Spinal cord (tissue), 9 donors: ENCODE measurements at regions not wholly inside any gene's neighbourhood (a gene's known extent, or its start where the extent isn't known, plus 50 kb on each side); places are given as distances from the start of the nearest gene placed in this dataset.

Experiments
- DNase-seq, 6 donors: peaks; one replicate each; pipeline versions ENCODE4 v3.0.0 to v3.0.0-alpha.2; 2013 to 2015; ENCODE audit warnings: low spot score in 6 of 6, low read depth in 4 of 6
- H3K27ac ChIP-seq: one replicate; pipeline ENCODE4 v1.5.1; 2013; ENCODE audit warnings: low read depth, low read length, control low read depth
- H3K27me3 ChIP-seq: one replicate; pipeline ENCODE4 v1.6.1; 2013; ENCODE audit warnings: low read length; ENCODE audit not compliant: control insufficient read depth, insufficient read depth
- H3K36me3 ChIP-seq: one replicate; pipeline ENCODE4 v1.6.1; 2013; ENCODE audit warnings: low read length; ENCODE audit not compliant: control insufficient read depth, insufficient read depth
- H3K4me1 ChIP-seq: one replicate; pipeline ENCODE4 v1.6.1; 2013; ENCODE audit warnings: low read length; ENCODE audit not compliant: control insufficient read depth, insufficient read depth
- H3K4me3 ChIP-seq: one replicate; pipeline ENCODE4 v1.5.1; 2013; ENCODE audit warnings: low read depth, low read length, control low read depth
- H3K9me3 ChIP-seq: one replicate; pipeline ENCODE4 v1.6.1; 2013; ENCODE audit warnings: low read length; ENCODE audit not compliant: control insufficient read depth, insufficient read depth
- WGBS: methylation state at CpG from one replicate; pipeline ENCODE4 v1.1.5; 2013; ENCODE audit warnings: missing lambda C conversion rate; ENCODE audit not compliant: insufficient coverage; 5-methylcytosine and 5-hydroxymethylcytosine counted together
- donor health status: healthy.

DNA sequence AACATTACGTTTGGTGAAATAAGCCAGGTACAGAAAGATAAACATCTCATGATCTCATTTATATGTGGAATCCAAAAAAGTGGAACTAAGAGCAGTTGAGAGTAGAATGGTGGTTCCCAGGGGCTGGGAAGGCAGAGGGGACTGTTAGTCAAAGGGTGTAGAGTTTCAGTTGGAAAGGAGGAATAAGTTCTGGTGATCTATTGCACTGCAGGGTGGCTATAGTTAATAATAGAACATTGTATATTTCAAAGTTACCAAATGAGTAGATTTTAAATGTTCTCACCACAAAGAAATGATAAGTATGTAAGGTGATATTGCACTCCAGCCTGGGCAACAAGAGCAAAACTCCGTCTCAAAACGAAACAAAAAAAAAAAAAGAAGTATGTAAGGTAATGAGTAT, 260.1 kb upstream of the RAB6C start:
- WGBS, result no CpG with 5 or more reads among the region's 3 CpGs
- no peak overlapping the region for H3K27ac ChIP-seq
- peaks cover 8% of the 10 kb centered on the region for H3K4me1 ChIP-seq
- H3K9me3 ChIP-seq, result no peaks in the 10 kb centered on the region
- no peak for DNase-seq
- no peaks in the 10 kb centered on the region for H3K36me3 ChIP-seq
- H3K27me3 ChIP-seq, result no peaks in the 10 kb centered on the region
- H3K4me3 ChIP-seq, result no peak overlapping the region

- WGBS, result 94% methylated on average over 6 of the region's 6 CpGs
- no peak overlapping the region for H3K27ac ChIP-seq
- H3K4me1 ChIP-seq, result peaks cover 8% of the 10 kb centered on the region
- no peak for DNase-seq
- H3K4me3 ChIP-seq, result no peak overlapping the region
- no peaks in the 10 kb centered on the region for H3K36me3 ChIP-seq
- no peaks in the 10 kb centered on the region for H3K27me3 ChIP-seq
- no peaks in the 10 kb centered on the region for H3K9me3 ChIP-seq
Observed at GRCh38 chr2:129720360-129720759, 259.1 kb upstream of the RAB6C start.

DNA sequence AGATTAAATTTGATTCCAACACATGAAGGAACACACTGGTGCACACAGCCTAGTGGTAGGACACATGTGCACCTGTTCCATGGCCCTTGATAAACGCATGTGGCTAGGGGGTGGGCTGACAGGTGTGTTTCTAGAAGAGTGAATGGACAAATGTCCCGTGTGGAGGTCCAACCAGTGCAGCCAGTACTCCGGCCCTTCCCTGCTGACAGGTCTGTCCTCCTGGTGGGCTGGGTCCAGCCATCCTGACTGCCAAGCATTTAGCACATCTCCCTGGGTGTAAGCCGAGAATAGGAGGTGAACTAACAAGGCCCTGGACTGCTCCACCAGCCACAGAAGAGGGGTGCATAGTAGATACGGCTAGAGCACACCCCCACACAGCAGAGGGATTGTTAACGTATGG, 258.7 kb upstream of the RAB6C start:
- Histone ChIP-seq H3K9me3 (no peaks in the 10 kb centered on the region), H3K27me3 (no peaks in the 10 kb centered on the region), H3K36me3 (no peaks in the 10 kb centered on the region), H3K4me3 (no peak overlapping the region), H3K27ac (no peak overlapping the region), H3K4me1 (peaks cover 8% of the 10 kb centered on the region)
- whole genome bisulfite sequencing, result 87% methylated on average over 3 of the region's 6 CpGs
- DNase-seq, result no peak

- Histone ChIP-seq H3K27me3 (no peaks in the 10 kb centered on the region), H3K27ac (no peak overlapping the region), H3K36me3 (no peaks in the 10 kb centered on the region), H3K9me3 (no peaks in the 10 kb centered on the region), H3K4me1 (peaks cover 8% of the 10 kb centered on the region), H3K4me3 (no peak overlapping the region)
- peak in 1 of 6 donors; percentile 38 for DNase-seq
- no CpG with 5 or more reads among the region's 3 CpGs for WGBS
Observed at GRCh38 chr2:129721236-129721635, 258.2 kb upstream of the RAB6C start.

- 82% methylated on average over 15 of the region's 15 CpGs for WGBS
- Histone ChIP-seq H3K36me3 (no peaks in the 10 kb centered on the region), H3K4me3 (no peak overlapping the region), H3K27ac (no peak overlapping the region), H3K27me3 (no peaks in the 10 kb centered on the region), H3K4me1 (peaks cover 8% of the 10 kb centered on the region), H3K9me3 (no peaks in the 10 kb centered on the region)
- no peak for DNase-seq
Observed at GRCh38 chr2:129721846-129722245, 257.6 kb upstream of the RAB6C start.

- H3K4me3 ChIP-seq, result no peak overlapping the region
- no peak overlapping the region for H3K27ac ChIP-seq
- no peaks in the 10 kb centered on the region for H3K9me3 ChIP-seq
- 71% methylated on average over 14 of the region's 20 CpGs for WGBS
- H3K36me3 ChIP-seq, result no peaks in the 10 kb centered on the region
- peaks cover 4% of the 10 kb centered on the region for H3K4me1 ChIP-seq
- DNase-seq, result no peak
- H3K27me3 ChIP-seq, result no peaks in the 10 kb centered on the region
Observed at GRCh38 chr2:129722306-129723019, 257.0 kb upstream of the RAB6C start.

DNA sequence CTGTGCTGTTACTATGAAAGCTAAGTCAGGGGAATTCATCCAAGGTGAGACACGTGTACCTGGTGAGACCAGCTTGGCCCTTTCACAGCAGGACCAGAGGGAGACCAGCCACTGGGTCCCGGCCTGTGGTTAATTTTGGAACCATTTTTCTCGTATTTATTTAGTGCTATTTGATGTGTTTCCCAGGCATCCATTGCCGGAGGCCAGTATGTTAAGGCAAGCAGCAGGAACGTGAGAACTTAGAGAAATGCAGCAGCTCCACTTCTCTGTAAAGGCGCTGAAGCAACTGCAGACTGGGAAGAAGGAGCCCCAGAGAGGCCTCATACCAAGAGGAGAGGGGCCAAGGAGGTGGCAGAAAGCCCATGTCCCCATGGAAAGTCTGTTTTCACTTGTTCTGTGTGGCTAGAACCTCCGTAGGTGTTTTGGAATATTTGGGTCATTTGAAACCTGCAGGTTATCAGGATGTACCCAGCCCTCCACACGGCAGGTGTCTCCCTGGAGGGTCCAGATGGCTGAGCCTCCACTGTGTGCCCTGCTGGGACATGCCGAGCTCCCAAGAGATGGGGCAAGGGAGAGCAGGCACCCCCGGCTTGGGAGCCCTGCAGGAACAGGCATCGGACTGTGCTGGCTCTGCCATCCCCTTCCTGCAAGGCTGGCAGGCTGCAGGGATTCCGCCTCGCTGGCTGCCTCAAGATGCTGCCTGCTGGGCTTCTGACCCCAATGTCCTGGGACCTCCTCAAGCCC, 256.0 kb upstream of the RAB6C start:
- Histone ChIP-seq H3K9me3 (no peaks in the 10 kb centered on the region), H3K36me3 (no peaks in the 10 kb centered on the region), H3K4me1 (peaks cover 5% of the 10 kb centered on the region), H3K27me3 (no peaks in the 10 kb centered on the region), H3K27ac (no peak overlapping the region), H3K4me3 (no peak overlapping the region)
- 76% methylated on average over 11 of the region's 13 CpGs for WGBS
- DNase-seq, result no peak

GRCh38 chr2:129724021-129724757, 255.3 kb upstream of the RAB6C start:
- no peak overlapping the region for H3K27ac ChIP-seq
- peaks cover 12% of the 10 kb centered on the region for H3K4me1 ChIP-seq
- WGBS, result 90% methylated on average over 9 of the region's 10 CpGs
- H3K9me3 ChIP-seq, result no peaks in the 10 kb centered on the region
- H3K27me3 ChIP-seq, result no peaks in the 10 kb centered on the region
- no peak overlapping the region for H3K4me3 ChIP-seq
- no peaks in the 10 kb centered on the region for H3K36me3 ChIP-seq
- no peak for DNase-seq

GRCh38 chr2:129726216-129726615, 253.2 kb upstream of the RAB6C start:
- Histone ChIP-seq H3K36me3 (no peaks in the 10 kb centered on the region), H3K4me3 (no peak overlapping the region), H3K27me3 (no peaks in the 10 kb centered on the region), H3K4me1 (peaks cover 16% of the 10 kb centered on the region), H3K27ac (no peak overlapping the region), H3K9me3 (no peaks in the 10 kb centered on the region)
- 74% methylated on average over 5 of the region's 5 CpGs for WGBS
- no peak for DNase-seq
